ENCODE measurements at regions not wholly inside any gene's neighbourhood (a gene's known extent, or its start where the extent isn't known, plus 50 kb on each side); places are given as distances from the start of the nearest gene placed in this dataset.

DNA sequence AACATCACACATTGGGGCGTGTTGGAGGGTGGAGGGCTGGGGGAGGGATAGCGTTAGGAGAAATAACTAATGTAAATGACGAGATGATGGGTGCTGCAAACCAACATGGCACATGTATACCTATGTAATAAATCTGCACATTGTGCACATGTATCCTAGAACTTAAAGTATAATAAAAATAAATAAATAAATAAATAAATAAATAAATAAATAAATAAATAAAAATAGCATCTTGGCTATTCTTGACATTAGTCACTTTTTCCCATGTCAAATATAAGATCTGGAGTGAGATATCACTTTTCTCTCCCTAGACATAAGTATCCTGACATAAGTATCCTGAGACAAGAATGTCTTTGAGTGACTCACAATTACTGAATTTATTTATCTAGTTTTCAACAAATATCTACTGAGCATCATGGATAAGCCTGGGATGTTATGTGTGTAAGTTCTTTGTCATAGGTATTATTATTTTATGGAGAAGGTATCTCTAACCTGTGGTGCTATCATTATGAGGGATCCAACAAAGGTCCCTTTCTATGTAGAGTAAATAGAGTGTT is 691.3 kb downstream of the SORCS1 start:
- in situ Hi-C loops (cut with HindIII; ENCODE audit: low sequenced_read_pairs), result no loop called here

DNA sequence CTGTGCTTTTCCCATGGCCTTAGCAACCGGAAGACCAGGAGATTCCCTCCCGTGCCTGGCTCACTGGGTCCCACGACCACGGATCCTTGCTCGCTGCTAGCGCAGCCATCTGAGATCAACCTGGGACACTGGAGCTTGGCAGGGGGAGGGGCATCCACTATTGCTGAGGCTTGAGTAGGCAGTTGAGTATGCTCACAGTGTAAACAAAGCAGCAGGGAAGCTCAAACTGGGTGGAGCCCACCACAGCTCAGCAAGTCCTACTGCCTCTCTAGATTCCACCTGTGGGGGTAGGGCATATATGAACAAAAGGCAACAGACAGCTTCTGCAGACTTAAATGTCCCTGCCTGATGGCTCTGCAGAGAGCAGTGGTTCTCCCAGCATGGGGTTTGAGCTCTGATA is 697.0 kb downstream of the SORCS1 start:
- in situ Hi-C loops (cut with HindIII; ENCODE audit: low sequenced_read_pairs), result no loop called here

DNA sequence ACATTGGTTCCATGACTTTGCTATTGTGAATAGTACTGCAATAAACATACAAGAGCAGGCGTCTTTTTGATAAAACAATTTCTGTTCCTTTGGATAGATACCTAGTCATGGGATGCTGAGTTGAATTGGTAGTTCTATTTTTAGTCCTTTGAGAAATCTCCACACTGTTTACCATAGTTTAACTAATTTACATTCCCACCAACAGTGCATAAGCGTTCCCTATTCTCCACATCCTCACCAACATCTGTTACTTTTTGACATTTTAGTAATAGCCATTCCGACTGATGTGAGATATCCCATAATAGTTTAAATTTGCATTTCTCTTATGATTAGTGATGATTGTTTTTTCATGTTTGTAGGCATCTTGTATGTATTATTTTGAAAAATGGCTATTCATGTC is 707.0 kb downstream of the SORCS1 start:
- in situ Hi-C loops (cut with HindIII; ENCODE audit: low sequenced_read_pairs), result no loop called here

DNA sequence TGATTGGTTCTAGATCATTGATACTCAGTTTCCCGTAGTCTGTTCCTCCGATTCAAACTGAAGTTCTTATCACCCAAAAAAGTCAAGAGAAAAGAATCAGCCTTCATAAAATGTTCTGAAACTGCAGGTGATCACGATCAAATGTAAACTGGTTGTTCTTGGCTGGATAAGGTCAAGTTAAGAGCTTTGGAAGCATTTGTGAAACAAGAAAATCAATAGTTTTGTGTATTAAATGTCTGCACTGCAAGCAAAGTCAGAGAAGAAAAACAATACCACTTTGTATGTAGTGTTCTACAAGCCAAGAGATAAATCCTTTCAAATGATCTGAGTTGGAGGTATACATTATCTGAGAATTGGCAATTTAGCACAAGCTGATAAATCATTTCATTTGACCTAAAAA is 710.3 kb downstream of the SORCS1 start:
- in situ Hi-C loops (cut with HindIII; ENCODE audit: low sequenced_read_pairs), result no loop called here

DNA sequence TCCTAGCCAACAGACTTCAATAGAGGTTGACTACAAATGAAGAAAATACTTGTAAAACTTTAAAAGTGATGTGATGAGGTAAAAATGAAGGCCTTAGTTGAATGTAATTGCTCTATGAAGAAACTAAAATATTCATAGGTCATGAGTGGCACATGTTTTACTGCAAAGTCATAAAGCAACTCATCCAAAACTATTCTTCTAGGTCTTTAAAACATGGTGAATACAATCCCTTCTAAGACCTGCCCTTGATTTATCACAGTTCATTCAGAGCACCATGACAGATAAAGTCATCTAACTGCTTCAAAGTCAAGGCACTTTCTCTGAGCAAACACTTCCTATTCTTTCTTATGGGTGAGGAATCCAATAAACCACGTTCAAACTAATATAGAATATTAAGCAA is 713.5 kb downstream of the SORCS1 start:
- in situ Hi-C loops (cut with HindIII; ENCODE audit: low sequenced_read_pairs), result no loop called here

DNA sequence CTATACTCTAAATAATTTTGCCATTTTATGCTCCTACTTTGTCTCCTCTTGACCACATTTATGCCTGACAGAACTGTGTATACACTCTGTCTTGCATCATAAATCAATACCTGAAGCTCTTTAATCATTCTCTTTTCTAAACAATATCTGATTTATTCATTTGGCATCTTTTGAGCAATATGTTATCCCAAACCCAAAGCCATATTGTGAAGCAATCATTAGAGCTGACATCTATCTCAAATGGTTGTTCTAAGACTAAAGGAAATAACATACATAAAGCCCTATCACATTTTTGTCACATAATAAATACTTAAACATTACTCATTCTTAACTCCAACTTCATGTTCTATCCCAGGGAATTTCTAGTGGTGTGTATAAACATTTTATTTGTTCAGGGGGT is 717.6 kb downstream of the SORCS1 start:
- in situ Hi-C loops (cut with HindIII; ENCODE audit: low sequenced_read_pairs), result no loop called here

DNA sequence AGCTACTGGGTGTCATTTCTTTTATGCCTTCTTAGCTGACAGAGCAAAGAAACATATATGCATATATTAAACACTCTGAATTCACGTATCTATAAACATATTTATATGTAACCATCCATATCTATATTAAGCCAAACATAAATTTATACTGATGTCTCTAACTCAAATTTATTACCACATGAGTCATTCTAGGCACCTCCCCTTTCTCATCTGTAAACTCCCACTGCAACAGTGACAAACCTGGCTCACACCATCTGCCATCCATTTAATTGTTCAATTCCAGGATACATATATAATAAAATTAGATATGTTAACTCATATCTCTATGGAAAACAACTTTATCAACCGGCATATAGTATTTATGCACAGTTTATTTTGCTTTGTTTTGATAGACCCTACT is 722.3 kb downstream of the SORCS1 start:
- in situ Hi-C loops (cut with HindIII; ENCODE audit: low sequenced_read_pairs), result no loop called here

DNA sequence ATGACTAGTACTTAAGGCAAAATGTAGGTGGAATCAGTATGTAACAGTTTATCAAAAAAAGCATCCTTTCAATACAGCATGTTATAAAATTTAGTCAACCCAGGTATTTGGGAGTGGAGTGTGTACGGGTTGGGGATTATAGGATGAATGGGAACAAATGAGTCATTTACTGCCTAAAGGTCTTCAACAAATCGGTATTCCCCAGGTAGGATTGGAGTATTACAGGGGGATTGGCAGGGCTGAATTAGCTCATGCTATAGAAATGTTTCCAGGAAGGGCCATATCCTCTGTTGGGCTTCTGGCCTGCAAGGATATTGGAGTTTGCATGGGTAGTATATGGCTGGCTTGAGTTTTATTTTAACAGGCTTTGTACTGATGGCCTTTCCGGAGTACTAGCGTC is 723.7 kb downstream of the SORCS1 start:
- in situ Hi-C loops (cut with HindIII; ENCODE audit: low sequenced_read_pairs), result no loop called here

DNA sequence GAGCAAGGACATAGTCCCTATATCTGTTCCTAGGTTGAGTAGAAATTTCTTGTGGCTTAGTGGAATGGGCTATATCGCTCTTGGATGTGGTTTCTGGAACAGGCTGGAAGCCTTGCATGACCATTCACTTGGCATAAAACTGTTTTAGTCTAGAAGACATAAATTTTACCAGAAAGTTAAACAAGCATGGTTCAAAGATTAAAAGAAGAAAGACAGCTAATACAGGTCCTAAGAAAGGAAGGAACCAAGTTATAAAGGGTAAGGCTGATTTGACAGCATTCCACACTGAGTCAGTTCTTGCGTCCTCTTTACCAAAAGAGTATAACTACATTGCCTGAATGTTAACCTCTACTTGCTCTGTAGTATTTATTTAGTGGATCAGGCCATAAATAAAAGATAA is 724.2 kb downstream of the SORCS1 start:
- in situ Hi-C loops (cut with HindIII; ENCODE audit: low sequenced_read_pairs), result no loop called here

DNA sequence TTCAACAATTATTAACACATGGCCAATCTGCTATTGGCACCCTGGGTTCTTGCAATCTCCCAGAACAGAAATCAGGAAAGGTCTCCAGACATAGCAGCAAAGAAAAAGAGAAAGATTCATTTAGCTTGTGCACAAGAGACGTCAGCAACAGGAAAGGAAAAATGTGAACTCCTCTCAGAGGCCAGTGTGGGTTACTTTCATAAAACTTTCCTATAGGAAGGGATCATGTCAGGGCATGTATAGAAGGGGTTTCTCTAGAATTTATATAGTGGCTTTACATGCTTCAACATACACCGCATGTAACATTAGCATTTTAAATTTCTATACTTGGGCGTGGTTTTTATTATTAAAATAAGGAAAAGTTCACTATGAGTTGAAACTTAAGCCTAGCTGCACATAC is 725.1 kb downstream of the SORCS1 start:
- in situ Hi-C loops (cut with HindIII; ENCODE audit: low sequenced_read_pairs), result no loop called here

DNA sequence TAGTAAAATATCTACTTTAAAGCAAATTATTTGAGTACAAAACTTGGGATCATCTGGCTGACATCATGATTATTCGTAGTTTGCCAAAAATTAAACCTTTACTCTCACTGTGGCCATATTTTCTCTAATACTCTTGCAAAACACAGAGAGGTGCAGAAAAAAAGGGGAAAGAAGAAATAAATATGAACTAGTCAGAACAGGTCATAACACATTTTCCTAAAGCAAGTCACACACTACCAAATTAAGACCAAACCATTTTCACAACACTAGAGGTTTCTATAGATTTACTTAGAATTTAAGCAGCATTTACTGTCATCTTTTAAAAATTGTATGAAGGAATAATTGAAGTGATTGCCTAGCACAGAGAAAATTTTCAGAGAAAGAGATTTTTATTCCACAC is 726.1 kb downstream of the SORCS1 start:
- in situ Hi-C loops (cut with HindIII; ENCODE audit: low sequenced_read_pairs), result no loop called here

DNA sequence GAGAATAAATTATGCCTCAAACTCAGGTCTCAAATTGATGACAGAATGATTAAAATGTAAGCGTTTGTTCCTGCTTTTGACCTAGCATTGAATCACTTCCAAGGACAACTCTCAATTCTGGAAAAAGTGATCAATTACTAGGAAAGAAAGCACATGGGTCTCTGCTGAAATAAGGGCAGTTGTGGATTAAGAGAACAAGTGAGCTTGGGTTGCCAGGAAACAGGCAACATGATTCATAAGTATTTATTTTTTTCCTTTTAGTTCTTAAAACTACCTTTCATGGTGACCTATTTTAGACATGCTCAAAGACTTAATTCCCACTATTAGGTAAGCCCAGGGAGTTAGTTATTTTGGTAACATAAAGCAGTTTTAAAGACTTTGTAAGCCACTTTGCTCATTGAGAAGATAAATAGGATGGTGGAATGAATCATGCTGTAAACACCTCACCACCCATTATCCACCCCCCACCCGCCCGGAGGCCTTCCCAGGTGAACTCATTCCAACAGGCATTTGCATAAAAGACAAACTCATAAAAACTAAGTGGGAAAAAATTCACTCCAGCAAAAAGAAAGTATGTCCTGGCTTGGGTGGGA is 728.3 kb downstream of the SORCS1 start:
- in situ Hi-C loops (cut with HindIII; ENCODE audit: low sequenced_read_pairs), result no loop called here

DNA sequence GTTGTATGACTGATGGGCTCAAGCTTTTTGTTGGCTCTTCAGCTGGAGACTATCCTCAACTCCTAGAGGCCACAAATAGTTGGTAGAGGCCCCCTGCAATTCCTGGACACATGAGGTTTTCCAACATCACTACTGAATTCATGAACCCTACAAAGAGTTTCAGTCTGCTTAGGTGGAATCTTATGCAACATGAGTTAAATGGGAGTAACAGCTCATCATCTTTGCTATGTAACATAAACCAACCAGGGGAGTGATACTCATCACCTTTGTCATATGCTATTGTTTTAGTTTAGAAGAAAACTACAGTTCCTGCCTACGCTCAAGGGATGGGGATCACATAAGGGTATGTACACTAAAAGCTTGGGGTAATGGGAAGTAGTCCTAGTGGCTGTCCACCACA is 729.4 kb downstream of the SORCS1 start:
- in situ Hi-C loops (cut with HindIII; ENCODE audit: low sequenced_read_pairs), result no loop called here

DNA sequence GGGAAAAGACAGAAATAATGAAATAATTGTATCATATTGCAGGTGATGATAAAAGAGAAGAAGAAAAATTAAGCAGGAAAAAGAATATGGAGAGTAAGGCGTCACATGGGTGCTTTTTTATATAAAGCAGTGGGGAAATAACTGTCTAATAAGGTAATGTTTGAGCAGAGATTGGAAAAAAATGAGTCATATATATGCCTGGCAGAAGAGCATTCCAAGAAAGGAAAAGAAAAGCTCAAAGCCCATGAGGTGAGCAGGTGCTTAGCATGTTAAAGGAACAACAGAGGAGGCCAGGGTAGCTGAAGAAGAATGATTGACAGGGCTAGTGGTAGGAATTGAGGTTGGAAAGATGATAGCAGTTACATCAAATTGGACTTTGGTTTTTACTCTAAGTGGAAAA is 739.5 kb downstream of the SORCS1 start:
- in situ Hi-C loops (cut with HindIII; ENCODE audit: low sequenced_read_pairs), result loop anchor here (25.0 kb wide), 1 partner anchor 187 kb away; no protein-coding TSS in a partner anchor

DNA sequence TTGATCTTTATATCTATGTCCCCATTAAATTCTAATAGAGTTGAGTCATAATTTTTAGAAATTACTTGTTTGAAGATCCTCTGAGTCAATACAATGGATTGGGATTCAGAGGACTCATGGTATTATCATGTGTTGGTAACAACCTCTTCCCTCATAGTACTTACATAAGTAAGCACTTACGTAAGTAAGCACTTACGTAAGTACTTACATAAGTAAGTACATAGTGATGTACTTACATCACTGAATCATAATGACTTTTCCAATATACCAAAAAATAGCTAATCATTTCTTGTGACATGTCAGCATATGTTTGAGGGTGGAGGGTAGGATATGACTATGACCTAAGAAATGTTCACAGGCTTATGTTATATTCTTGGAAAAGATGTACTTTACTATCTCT is 740.5 kb downstream of the SORCS1 start:
- in situ Hi-C loops (cut with HindIII; ENCODE audit: low sequenced_read_pairs), result loop anchor here (25.0 kb wide), 1 partner anchor 188 kb away; no protein-coding TSS in a partner anchor

DNA sequence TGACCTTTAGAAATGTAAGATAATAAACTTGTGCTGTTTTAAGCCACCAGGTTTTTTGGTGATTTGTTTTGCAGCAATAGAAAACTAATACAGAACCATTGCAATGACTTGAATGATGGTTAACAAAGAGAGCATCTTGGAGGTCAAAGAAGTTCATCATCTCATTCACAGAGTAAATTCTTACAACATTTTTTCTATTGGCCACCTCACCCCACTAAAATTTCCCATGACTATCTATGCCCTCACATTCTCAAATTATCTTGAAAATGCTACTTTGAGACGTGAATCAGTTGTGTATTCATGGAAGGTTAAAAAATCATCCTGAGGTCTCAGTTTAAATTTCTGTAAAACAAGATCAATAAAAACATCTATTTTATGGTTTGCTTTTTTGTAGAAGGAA is 754.2 kb downstream of the SORCS1 start:
- in situ Hi-C loops (cut with HindIII; ENCODE audit: low sequenced_read_pairs), result loop anchor here (25.0 kb wide), 1 partner anchor 202 kb away; no protein-coding TSS in a partner anchor

DNA sequence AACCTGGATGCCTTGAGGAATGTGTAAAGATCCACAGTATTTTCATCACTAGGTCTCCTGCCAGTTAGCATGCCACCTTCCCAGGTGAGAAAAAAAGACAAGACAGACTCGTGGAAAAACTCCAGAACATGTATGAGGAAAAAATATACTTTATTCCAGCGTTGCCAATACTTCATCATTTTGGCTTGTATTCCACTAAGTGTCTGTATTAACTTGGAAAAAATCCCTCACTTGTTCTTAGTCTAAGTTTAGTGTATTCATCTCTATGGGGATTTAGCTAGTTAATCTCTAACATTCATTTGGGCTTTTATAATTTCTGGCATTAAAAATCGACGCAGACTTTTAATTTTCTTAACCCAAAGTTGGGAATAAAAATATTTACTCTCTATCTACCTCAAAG is 759.4 kb downstream of the SORCS1 start:
- in situ Hi-C loops (cut with HindIII; ENCODE audit: low sequenced_read_pairs), result loop anchor here (25.0 kb wide), 1 partner anchor 207 kb away; no protein-coding TSS in a partner anchor

DNA sequence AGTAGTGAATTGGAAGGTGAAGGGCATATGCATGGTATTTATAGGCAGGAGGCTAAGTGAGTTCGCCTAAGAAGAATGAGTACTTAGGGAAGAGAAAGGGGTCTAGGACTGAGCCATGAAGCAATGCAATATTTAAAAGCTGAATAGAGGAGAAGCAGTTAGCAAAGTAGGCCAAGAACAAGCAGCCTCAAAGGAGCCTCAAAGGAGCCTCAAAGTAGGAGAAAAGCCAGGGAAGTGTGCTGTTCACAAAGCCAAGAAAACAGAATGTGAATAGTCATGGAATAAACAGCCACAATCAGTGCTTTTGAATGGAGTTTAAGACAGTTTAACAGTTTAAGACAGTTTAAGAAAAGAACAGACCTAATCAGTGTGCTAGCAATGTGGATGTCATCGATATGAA is 762.0 kb downstream of the SORCS1 start:
- in situ Hi-C loops (cut with HindIII; ENCODE audit: low sequenced_read_pairs), result loop anchor here (25.0 kb wide), 1 partner anchor 210 kb away; no protein-coding TSS in a partner anchor

DNA sequence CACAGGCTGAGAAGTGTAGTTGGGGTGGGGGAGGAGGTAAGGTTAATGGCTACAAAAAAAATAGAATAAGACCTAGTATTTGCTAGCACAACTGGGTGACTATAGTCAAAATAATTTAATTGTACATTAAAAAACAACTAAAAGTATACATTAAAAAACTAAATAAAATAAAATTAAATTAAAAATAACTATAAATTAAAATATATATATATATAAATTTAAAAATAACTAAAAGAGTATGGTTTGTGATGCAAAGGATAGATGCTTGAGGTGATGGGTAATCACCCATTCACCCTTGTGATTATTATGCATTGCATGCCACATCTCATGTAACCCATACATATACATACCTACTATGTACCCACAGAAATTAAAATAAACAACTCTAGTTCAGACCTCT is 762.5 kb downstream of the SORCS1 start:
- in situ Hi-C loops (cut with HindIII; ENCODE audit: low sequenced_read_pairs), result loop anchor here (25.0 kb wide), 1 partner anchor 210 kb away; no protein-coding TSS in a partner anchor

DNA sequence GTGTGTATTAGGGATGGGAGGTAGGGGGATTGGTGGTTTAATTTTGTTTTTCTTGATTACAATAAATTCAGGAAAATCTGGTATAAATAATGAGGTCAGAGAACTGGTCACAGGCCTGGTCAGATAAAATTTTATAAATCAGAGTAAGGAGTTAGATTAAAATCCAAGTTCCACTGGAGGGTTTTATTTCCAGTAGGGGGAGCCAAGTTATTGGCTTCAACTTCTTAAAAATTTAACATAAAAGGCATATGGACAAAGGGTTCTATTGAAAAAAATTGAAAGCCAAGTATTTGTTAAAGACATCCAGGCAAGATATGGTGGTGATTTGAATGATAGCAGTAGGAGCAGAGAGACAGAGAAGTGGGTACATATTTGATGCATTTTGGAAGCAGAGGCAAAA is 763.3 kb downstream of the SORCS1 start:
- in situ Hi-C loops (cut with HindIII; ENCODE audit: low sequenced_read_pairs), result loop anchor here (25.0 kb wide), 1 partner anchor 211 kb away; no protein-coding TSS in a partner anchor

DNA sequence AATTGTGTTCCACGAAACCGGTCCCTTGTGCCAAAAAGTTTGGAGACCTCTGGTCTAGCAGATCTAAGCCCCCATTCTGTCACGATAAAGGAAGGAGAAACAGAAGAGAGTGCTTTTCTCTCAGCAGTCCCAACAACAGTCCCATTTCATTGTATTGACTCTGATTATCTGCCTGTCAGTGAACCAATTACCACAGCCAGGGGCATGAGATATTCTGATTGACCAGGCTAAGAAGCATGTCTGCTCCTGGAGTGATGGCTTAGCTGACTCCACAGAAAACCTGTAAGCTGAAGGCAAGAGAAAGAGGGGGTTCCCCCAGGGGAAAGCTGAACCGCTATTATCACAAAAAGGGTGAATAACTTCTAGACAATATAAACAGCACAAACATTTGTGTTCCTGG is 765.4 kb downstream of the SORCS1 start:
- in situ Hi-C loops (cut with HindIII; ENCODE audit: low sequenced_read_pairs), result loop anchor here (5.0 kb wide), 1 partner anchor 63 kb away; no protein-coding TSS in a partner anchor

DNA sequence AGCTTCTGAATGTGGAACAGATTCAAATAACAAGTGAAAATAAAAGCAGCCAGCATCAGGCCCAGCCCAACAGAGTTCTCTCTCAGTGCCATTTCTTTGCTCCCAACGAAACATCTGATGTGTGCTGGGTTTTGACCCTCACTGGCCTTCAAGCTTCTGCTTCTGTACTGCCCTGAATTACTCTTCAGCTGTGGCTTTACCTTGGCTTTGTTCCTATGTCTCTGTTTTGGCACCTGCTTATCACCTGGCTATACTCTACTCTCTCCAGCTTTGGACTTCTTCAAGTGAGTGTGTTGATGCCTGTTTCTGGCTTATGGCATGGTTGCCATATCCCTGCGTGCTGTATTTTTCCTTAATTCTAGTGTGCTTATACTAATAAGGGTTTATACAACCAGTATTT is 768.3 kb downstream of the SORCS1 start:
- in situ Hi-C loops (cut with HindIII; ENCODE audit: low sequenced_read_pairs), result loop anchor here (5.0 kb wide), 1 partner anchor 66 kb away; no protein-coding TSS in a partner anchor

All from endothelial cell of hepatic sinusoid (primary cell).